Skeletal muscle cell (primary cell): ENCODE measurements at regions not wholly inside any gene's neighbourhood (a gene's known extent, or its start where the extent isn't known, plus 50 kb on each side); places are given as distances from the start of the nearest gene placed in this dataset.
"Not testable (repeated sequence)": the region's sequence is repeated elsewhere in the genome, so short reads cannot be mapped to it uniquely, and the experiment has no call there.

Source experiments
- DNase-seq: peaks from one replicate; pipeline ENCODE4 v3.0.0-alpha.2; 2010; ENCODE audit warnings: low read depth
- H3K4me3 ChIP-seq: 2 replicates; pipeline ENCODE4 v1.5.1; 2011; ENCODE audit warnings: low read depth, mild to moderate bottlenecking, control low read depth, low read length, moderate library complexity

DNA sequence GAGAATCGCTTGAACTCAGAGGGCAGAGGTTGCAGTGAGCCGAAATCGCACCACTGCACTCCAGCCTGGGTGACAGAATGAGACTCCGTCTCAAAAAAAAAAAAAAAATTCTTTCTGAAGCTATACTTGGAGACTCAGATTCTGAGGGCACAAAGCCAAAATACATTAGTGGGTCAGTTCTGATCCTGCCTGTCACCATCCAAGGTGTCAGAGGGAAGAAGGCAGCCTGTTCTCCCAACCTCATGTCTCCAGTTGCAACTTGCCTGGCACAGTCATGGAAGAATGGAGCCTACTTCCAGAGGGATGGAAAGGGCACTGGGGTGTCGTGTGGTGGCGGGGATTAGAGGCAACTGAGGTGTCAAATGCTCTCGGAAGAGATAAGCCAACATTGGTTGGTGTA, 104.8 kb upstream of the GATA6 start:
- DNase-seq = no peak
- no peak overlapping the region for H3K4me3 ChIP-seq

DNA sequence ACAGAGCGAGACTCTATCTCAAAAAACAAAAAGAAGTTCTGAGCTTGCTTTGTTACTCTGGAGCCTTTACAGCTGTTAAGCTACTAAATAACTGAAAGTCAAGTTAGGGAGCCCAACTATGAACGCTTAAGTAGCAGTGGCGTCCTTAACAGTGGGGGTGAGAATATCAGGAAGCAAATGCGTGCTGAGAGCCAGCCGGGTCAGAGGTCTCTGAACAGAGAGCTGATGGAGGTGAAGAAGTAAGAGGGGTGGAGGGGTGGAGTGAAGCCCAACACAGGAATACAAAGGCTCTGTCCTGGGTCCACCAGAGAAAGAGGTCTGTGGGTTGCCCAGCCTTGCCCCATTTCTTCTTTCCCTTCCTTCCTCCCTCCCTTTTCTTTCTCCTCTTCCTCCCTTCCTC, 104.1 kb upstream of the GATA6 start:
- DNase-seq = no peak
- no peak overlapping the region for H3K4me3 ChIP-seq

DNA sequence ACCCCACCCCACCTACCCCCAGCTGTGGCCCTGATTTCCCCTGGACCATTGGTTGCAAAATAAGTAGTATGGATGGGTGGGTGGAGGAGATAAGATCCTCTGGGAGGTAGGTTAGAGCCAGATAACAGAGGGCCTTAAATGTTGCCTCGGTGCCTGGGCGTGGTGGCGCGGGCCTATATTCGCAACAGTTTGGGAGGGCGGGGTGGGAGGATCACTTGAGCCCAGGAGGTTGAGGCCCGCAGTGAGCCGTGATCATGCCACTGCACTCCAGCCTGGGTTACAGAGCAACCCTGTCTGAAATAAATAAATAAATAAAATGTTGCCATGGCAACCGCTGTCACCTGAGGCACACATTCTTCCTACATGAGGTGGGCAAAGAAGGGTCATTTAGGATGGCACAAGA, 103.3 kb upstream of the GATA6 start:
- no peak overlapping the region for H3K4me3 ChIP-seq
- no peak for DNase-seq

DNA sequence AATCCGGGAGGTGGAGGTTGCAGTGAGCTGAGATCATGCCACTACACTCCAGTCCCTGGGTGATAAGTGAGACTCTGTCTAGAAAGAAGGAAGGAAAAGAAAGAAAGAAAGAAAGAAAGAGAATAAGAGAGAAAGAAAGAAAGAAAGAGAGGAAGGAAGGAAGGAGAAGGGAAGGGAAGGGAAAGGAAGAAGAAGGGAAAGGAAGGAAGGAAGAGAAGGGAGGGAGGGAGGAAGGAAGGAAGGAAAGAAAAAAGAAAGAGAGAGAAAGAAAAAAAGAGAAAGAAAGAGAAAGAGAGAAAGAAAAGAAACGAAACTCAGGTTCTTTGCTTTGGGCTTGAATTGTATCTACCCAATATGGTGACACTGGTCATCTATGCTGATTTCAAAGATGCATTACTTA, 102.3 kb upstream of the GATA6 start:
- DNase-seq = no peak
- H3K4me3 ChIP-seq = no peak overlapping the region

DNA sequence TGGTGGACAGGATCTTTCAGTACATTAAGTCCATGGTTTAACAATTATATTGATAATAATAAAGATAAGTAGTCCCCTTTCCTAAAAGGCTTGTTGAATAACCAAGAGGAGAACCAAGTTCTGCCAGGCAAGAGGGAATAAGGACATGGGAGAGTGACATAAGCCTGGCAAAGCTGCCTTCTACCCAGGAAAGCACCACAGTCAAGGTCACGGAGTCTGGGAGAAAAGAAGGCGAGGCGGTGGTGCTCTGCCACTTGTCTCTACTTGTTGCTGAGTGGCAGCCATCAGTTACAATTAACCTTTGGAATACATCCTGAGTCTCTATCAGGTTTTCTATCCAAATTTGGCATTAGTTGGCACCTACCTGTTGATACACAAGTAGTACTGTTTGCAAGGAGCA, 101.7 kb upstream of the GATA6 start:
- no peak overlapping the region for H3K4me3 ChIP-seq
- no peak for DNase-seq

DNA sequence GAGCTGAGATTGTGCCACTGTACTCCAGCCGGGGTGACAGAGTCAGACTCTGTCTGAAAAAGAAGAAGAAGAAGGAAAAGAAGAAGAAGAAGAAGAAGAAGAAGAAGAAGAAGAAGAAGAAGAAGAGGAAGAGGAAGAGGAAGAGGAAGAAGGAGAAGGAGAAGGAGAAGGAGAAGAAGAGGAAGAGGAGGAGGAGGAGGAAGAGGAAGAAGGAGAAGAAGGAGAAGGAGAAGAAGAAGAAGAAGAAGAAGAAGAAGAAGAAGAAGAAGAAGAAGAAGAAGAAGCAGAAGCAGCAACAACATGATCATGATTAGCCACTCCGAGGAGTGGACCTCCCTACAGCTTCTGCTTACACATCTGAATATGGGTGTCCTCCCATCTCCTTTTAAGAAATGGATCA, 100.6 kb upstream of the GATA6 start:
- not testable (repeated sequence) for H3K4me3 ChIP-seq, DNase-seq

GRCh38 chr18:22069916-22070315, 99.5 kb upstream of the GATA6 start:
- no peak overlapping the region for H3K4me3 ChIP-seq
- DNase-seq = no peak

DNA sequence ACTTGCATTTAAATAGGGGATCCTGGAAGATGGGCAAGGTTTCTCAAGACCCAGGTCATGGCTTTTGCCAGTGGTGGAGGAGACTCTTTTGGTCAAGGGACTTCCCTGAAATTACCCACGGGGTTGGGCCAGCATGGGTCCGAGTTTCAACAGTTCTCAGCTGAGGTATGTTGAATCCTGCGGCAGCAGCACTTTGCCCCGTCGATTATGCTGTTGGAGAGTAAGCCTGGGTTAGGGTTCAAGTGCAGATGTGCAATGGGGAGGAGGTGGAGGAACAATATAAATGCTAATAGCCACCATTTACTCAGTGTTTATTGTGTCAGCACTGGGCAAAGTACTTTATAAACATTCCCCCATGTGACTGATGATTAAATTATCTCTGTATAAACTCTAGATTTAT, 96.0 kb upstream of the GATA6 start:
- DNase-seq = no peak
- no peak overlapping the region for H3K4me3 ChIP-seq

DNA sequence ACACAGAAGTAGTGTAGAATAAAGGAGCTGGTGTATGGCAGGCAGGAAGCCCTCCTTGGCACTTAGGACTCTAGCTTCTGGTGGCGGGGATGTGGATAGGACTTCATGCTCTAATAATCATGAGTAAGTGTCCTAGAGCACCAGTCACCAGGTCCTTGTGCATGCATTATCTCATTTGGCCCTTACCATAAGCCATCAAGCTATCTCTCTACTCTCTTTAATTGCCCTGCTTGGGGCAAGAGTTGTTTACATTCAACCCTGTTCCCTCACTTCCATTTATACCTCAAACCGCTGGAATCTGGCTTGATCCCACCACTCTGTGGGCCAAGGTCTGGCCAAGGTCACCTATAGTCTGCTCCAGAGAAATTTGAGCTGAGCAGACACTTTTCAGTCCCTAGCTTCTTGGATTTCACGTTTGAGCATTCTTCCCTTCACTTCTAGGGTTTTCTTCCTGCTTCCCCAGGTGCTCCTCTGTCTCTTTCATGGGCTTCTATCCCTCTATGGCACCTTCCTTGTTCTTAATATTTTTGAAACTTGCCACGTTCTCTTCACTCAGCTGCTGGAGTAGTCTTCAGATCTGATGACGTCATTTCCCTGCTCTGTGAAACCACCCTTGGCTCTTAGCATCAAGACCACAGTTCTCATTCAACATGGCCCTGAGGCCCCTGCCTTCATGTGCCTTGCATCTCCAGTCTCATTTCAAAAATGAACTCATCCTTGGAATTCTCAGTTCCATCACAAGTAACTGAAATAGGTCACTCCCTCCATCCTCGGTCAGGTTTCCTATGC, 94.9 kb upstream of the GATA6 start:
- no peak for DNase-seq
- no peak overlapping the region for H3K4me3 ChIP-seq

- no peak for DNase-seq
- H3K4me3 ChIP-seq = no peak overlapping the region
These were observed 89.4 kb upstream of the GATA6 start for GRCh38 chr18:22080035-22080434.

GRCh38 chr18:22082408-22082807, 87.0 kb upstream of the GATA6 start:
- H3K4me3 ChIP-seq = no peak overlapping the region
- no peak for DNase-seq

DNA sequence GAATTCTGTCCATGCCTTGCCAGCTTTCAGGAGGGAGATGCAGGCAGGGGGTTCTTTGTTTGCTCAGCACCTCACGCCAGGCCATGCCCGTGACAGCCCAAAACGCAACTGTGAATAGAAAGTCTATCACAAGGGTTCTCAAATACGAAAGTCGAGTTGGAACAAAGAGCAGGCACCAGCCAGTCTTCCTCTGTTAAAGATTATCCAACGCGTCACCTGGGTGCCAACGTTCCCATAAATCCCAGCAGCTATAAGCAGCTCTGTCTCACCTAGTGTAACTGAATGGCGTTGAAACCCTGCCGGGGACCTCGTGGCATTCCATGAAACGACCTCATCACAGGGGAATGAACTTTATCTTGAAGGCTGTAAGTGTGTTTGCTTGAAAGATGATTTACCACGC, 84.8 kb upstream of the GATA6 start:
- no peak for DNase-seq
- no peak overlapping the region for H3K4me3 ChIP-seq

DNA sequence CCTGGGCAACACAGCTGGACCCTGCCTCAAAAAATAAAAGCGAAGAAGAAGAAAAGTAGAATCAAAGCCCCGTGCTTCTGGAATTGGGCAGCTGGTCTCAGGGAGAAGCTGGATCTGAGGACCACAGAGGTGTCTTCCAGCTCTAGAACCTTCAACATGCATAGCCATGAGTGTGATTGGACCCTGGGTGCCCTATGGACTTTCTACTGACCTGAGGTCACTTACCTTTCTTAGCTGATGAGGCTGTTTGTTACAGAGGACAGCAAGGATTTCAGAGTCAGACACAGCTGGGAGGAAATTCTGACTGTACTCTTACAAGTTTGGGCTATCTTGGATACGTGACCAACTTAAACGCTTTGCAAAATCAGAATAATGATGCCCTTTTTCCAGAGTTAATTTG, 82.4 kb upstream of the GATA6 start:
- no peak overlapping the region for H3K4me3 ChIP-seq
- no peak for DNase-seq

DNA sequence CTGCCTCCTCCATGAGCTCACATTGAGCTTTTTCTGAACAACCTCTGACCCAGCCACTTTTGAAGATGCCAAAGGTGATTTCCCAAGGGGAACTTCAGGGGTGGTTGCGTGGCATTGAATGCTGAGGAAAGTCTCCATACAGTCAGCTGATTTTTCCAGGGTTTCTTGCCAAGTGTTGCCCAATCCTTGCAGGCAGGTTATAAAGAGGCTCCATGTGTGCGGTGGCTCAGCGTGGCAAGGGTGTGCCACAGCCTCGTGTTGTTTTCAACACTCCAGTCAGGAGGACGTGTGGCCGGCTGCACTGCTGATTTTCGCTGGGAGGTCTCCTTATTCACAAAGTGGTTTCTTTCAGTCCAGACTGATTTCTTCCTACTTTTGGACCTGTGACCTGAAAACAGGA, 81.4 kb upstream of the GATA6 start:
- DNase-seq = no peak
- H3K4me3 ChIP-seq = no peak overlapping the region

GRCh38 chr18:22088996-22089640, 80.3 kb upstream of the GATA6 start:
- no peak overlapping the region for H3K4me3 ChIP-seq
- DNase-seq = no peak

DNA sequence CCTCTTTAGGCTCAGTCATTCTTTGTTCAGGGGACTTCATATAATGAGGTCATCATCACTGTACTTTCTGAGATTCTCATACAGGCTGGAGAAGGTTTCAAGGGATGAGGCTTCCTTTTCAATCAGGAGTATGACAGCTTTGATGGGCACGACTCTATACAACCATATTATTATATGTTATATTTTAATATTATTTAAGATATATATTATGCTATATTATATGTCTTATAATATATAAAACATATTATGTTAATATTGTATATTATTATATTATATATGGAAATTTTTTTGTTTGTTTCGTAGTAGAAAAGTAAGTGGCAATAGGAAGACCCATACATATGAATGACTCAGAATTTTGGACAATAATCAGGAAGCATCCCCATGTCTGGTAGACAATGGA, 78.0 kb upstream of the GATA6 start:
- DNase-seq = no peak

DNA sequence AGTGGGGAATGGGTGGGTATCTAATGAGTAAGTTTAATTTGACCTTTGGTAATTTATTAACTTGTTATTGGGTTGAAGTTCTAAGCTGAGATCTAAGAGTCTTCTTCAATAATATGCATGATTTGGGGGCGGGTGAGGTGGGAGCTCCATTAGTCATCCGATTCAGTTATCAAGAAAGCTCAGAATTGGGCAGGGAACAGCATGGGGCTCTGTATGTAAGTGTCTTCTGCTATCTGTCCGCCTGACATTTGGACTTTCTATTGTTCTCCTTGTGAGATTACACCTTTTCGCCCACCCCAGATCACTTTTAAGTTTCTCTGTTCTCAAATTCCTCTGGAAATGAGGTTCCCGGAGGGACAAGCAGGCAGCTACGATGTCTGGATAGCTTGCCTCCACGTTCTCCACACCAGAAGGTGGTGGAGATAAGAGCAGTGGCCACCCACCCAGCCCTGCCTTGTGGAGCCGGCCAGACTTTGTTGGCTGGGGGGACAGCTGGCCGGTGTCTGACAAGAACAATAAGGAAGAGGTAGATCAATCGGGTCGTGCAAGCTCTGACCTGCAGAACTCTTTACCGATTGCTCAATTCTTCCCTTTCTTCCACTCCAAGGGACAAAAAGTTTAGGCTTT, 75.5 kb upstream of the GATA6 start:
- H3K4me3 ChIP-seq = no peak overlapping the region
- no peak for DNase-seq

More for the DNA sequence above, 78.0 kb upstream of the GATA6 start:
- H3K4me3 ChIP-seq = no peak overlapping the region

- no peak for DNase-seq
- no peak overlapping the region for H3K4me3 ChIP-seq
These were observed 75.0 kb upstream of the GATA6 start for GRCh38 chr18:22094358-22094734.

- DNase-seq = no peak
- H3K4me3 ChIP-seq = no peak overlapping the region
These were observed 70.8 kb upstream of the GATA6 start for GRCh38 chr18:22098563-22098989.

GRCh38 chr18:22099925-22100324, 69.5 kb upstream of the GATA6 start:
- DNase-seq = no peak
- no peak overlapping the region for H3K4me3 ChIP-seq

GRCh38 chr18:22101731-22102130, 67.7 kb upstream of the GATA6 start:
- no peak for DNase-seq

More at GRCh38 chr18:22101731-22102130, 67.7 kb upstream of the GATA6 start:
- no peak overlapping the region for H3K4me3 ChIP-seq
